Keratinocyte (primary cell): ENCODE measurements at regions not wholly inside any gene's neighbourhood (a gene's known extent, or its start where the extent isn't known, plus 50 kb on each side); places are given as distances from the start of the nearest gene placed in this dataset.

Source experiments
- DNase-seq: peaks from one replicate; pipeline ENCODE4 v3.0.0-alpha.2; 2011; ENCODE audit warnings: low read depth, missing footprints, low spot score
- FAIRE-seq: peaks from 2 replicates; lab custom pipeline; 2011; peaks lifted over from hg19 to GRCh38; lab: Jason Lieb, UNC
- H2AFZ ChIP-seq: 2 replicates; pipeline ENCODE4 v1.6.0; 2012; ENCODE audit warnings: low read length, control low read depth, inconsistent platforms; ENCODE audit not compliant: control insufficient read depth
- H3K27ac ChIP-seq: 2 replicates; pipeline ENCODE4 v1.5.1; 2011; ENCODE audit warnings: low read length; ENCODE audit not compliant: control insufficient read depth, insufficient read depth
- H3K27me3 ChIP-seq: 3 replicates; pipeline ENCODE4 v1.6.0; 2011; ENCODE audit warnings: low read length; ENCODE audit not compliant: control insufficient read depth, insufficient read depth; ENCODE audit errors: extremely low read depth
- H3K36me3 ChIP-seq, 2 experiments: 2 replicates in 1 of 2; 3 replicates in 1 of 2; pipeline ENCODE4 v1.5.1; 2011; ENCODE audit warnings: low read length in 2 of 2, mild to moderate bottlenecking in 1 of 2; ENCODE audit not compliant: control insufficient read depth in 2 of 2, insufficient read depth in 2 of 2; ENCODE audit errors: extremely low read depth in 1 of 2
- H3K4me1 ChIP-seq: 3 replicates; pipeline ENCODE4 v1.5.1; 2011; ENCODE audit warnings: low read length; ENCODE audit not compliant: control insufficient read depth, insufficient read depth; ENCODE audit errors: extremely low read depth
- H3K4me2 ChIP-seq: 3 replicates; pipeline ENCODE4 v1.6.0; 2011; ENCODE audit warnings: low read depth, low read length; ENCODE audit not compliant: control insufficient read depth, insufficient read depth; ENCODE audit errors: extremely low read depth
- H3K4me3 ChIP-seq, 3 experiments: fragments of 200-600 bp in 1 of 3; sonication (generic) in 1 of 3; 2 replicates in 2 of 3; 3 replicates in 1 of 3; pipeline ENCODE4 v1.5.1; 2011 to 2016; ENCODE audit warnings: low read length in 3 of 3, mild to moderate bottlenecking in 3 of 3, control low read depth in 2 of 3, inconsistent platforms in 1 of 3, low read depth in 1 of 3, mixed read lengths in 1 of 3, mixed run types in 1 of 3, moderate library complexity in 1 of 3; ENCODE audit not compliant: control insufficient read depth in 2 of 3, insufficient read depth in 2 of 3; ENCODE audit errors: extremely low read depth in 1 of 3
- H3K79me2 ChIP-seq: 2 replicates; pipeline ENCODE4 v1.6.0; 2012; ENCODE audit warnings: low read length; ENCODE audit not compliant: control insufficient read depth, insufficient read depth
- H3K9ac ChIP-seq: 3 replicates; pipeline ENCODE4 v1.6.0; 2011; ENCODE audit warnings: low read length; ENCODE audit not compliant: control insufficient read depth, insufficient read depth; ENCODE audit errors: extremely low read depth
- H3K9me1 ChIP-seq: 3 replicates; pipeline ENCODE4 v1.6.0; 2011; ENCODE audit warnings: low read length; ENCODE audit not compliant: control insufficient read depth, insufficient read depth; ENCODE audit errors: extremely low read depth
- H3K9me3 ChIP-seq: 2 replicates; pipeline ENCODE4 v1.5.1; 2012; ENCODE audit warnings: low read depth, low read length; ENCODE audit not compliant: control insufficient read depth
- H4K20me1 ChIP-seq: 3 replicates; pipeline ENCODE4 v1.6.0; 2011; ENCODE audit warnings: low read length; ENCODE audit not compliant: control insufficient read depth, insufficient read depth; ENCODE audit errors: extremely low read depth
- EZH2 ChIP-seq: IDR thresholded peaks from one replicate; pipeline ENCODE4 v1.6.1; 2012; ENCODE audit warnings: inconsistent platforms, mild to moderate bottlenecking, low read length, moderate library complexity
- dilution Hi-C: fragments of 300-500 bp; cut with MboI; formaldehyde crosslinking; loops from one replicate; pipeline ENCODE4 v1.7.0; 2020; ENCODE audit warnings: low sequenced_read_pairs; ENCODE audit not compliant: extremely low pct_ligation_motif_present
- TF ChIP-seq, protein P1 (sequence below), 3 experiments: IDR thresholded peaks in 1 of 3; conservative IDR thresholded peaks in 1 of 3; optimal IDR thresholded peaks in 1 of 3; 2 replicates in 2 of 3; 3 replicates in 1 of 3; pipeline versions ENCODE3 to v1.5.1; 2011; ENCODE audit warnings: low read length in 3 of 3, mild to moderate bottlenecking in 3 of 3, moderate library complexity in 2 of 3, control low read depth in 1 of 3, inconsistent platforms in 1 of 3; ENCODE audit not compliant: insufficient read depth in 2 of 3; ENCODE audit errors: extremely low read depth in 1 of 3

GRCh38 chr12:58046271-58046670 is 104.9 kb downstream of the ATP23 start:
- no peaks in the 10 kb centered on the region for H3K9me3 ChIP-seq

DNA sequence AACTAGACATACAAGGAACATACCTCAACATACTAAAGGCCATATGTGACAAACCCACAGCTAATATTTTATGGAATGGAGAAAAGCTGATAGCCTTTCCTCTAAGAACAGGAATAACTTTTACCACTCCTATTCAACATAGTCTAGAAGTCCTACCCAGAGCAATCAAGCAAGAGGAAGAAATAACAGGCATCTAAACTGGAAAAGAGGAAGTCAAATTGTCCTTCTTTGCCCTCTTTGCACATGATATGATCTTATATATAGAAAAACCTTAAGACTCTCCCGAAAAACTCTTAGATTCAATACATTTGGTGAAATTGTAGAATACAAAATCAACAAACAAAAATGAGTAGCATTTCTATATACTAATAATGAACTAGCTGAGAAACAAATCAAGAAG is 110.0 kb downstream of the ATP23 start:
- Histone ChIP-seq H2AFZ (no peak overlapping the region), H3K79me2 (no peaks in the 10 kb centered on the region), H3K4me2 (no peak overlapping the region), H3K9ac (no peak overlapping the region), H3K27me3 (no peaks in the 10 kb centered on the region), H3K9me3 (no peaks in the 10 kb centered on the region), H3K36me3 (no peaks in the 10 kb centered on the region), H3K4me1 (no peaks in the 10 kb centered on the region), H3K4me3 (no peak overlapping the region), H3K27ac (no peak overlapping the region), H3K9me1 (no peaks in the 10 kb centered on the region), H4K20me1 (no peaks in the 10 kb centered on the region)
- DNase-seq (no peak), FAIRE-seq (no peak)
- dilution Hi-C loops: no loop called here
- TF ChIP-seq, protein P1, sequence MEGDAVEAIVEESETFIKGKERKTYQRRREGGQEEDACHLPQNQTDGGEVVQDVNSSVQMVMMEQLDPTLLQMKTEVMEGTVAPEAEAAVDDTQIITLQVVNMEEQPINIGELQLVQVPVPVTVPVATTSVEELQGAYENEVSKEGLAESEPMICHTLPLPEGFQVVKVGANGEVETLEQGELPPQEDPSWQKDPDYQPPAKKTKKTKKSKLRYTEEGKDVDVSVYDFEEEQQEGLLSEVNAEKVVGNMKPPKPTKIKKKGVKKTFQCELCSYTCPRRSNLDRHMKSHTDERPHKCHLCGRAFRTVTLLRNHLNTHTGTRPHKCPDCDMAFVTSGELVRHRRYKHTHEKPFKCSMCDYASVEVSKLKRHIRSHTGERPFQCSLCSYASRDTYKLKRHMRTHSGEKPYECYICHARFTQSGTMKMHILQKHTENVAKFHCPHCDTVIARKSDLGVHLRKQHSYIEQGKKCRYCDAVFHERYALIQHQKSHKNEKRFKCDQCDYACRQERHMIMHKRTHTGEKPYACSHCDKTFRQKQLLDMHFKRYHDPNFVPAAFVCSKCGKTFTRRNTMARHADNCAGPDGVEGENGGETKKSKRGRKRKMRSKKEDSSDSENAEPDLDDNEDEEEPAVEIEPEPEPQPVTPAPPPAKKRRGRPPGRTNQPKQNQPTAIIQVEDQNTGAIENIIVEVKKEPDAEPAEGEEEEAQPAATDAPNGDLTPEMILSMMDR (optimal IDR thresholded peaks at IDR 0.05 in 1 of 3, IDR thresholded peaks at IDR 0.05 in 1 of 3, conservative IDR thresholded peaks at IDR 0.05 in 1 of 3; ENCODE audit: extremely low read depth in 1 of 3, insufficient read depth in 2 of 3, low read length in 3 of 3): no peak
- no peak for TF ChIP-seq EZH2

More at GRCh38 chr12:58046271-58046670, 104.9 kb downstream of the ATP23 start:
- H4K20me1 ChIP-seq: no peaks in the 10 kb centered on the region
- no peaks in the 10 kb centered on the region for H3K79me2 ChIP-seq
- FAIRE-seq (no peak), DNase-seq (no peak)
- no peak overlapping the region for H3K4me2 ChIP-seq
- no peak overlapping the region for H3K4me3 ChIP-seq
- H3K36me3 ChIP-seq: no peaks in the 10 kb centered on the region
- H2AFZ ChIP-seq: no peak overlapping the region
- no peaks in the 10 kb centered on the region for H3K4me1 ChIP-seq
- no peaks in the 10 kb centered on the region for H3K27me3 ChIP-seq
- TF ChIP-seq, protein P1 (optimal IDR thresholded peaks at IDR 0.05 in 1 of 3, IDR thresholded peaks at IDR 0.05 in 1 of 3, conservative IDR thresholded peaks at IDR 0.05 in 1 of 3; ENCODE audit: extremely low read depth in 1 of 3, insufficient read depth in 2 of 3, low read length in 3 of 3): no peak
- TF ChIP-seq EZH2: no peak
- dilution Hi-C loops: no loop called here
- no peak overlapping the region for H3K27ac ChIP-seq
- no peaks in the 10 kb centered on the region for H3K9me1 ChIP-seq
- H3K9ac ChIP-seq: no peak overlapping the region
